ENCODE measurements at regions not wholly inside any gene's neighbourhood (a gene's known extent, or its start where the extent isn't known, plus 50 kb on each side); places are given as distances from the start of the nearest gene placed in this dataset.
A peak's percentile ranks its signal among the peaks of the same experiment; 100 is the strongest.
"Not testable (repeated sequence)": the region's sequence is repeated elsewhere in the genome, so short reads cannot be mapped to it uniquely, and the experiment has no call there.

DNA sequence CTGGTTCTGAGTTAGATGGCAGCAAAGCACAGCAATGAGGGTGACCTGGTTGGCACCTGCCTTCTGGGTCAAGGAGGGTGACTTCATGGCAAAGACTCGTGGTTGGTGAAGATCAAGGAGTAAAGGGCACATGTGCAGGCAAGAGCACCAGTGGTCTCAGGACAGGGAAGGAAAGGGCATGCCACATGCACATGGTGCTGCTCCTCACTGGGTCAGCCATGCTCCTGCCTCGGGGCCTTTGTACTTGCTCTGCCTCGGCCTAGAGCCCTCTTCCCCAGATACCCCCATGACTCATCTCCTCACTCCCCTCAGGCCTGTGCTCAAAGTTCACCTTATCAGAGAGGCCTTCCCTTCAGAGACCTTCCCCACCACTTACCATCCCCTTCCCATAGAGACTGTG, 106.7 kb upstream of the KDM7A start:
- no peak for DNase-seq

DNA sequence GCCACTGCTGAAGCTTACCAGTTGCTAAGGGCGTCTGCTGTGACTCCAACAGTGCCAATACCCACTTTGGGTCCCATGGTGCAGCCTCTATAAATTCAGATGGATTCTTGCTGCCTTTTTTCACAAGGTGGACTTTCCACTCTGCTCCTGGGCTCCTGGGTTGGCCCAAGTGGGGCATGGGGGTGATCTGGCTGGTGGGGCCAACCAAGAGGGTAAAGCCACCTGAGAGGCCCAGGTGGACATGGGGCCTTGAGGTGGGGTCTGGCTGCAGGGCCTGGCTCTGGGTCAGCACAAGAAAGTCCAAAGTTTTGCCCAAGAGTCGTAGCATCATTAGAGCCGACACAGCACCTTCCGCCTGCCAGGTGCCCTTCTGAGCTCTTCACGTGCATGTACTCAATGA, 105.2 kb upstream of the KDM7A start:
- peak; percentile 57 for DNase-seq

DNA sequence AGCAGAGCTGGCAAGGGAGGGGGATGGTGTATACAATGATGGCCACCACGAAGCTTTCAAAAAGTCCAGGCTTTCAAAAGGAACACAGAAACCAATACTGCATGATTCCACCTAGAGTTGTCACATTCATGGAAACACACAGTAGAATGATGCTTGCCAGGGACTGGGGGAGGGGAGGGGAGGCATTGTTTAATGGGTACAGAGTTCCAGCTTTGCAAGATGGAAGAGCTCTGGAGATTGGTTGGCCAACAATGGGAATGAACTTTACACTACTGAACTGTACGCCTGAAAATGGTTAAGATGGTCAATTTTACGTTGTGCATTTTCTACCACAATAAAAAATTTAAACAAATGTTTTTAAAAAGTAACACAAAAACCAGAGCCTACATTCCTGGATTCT, 104.5 kb upstream of the KDM7A start:
- no peak for DNase-seq

DNA sequence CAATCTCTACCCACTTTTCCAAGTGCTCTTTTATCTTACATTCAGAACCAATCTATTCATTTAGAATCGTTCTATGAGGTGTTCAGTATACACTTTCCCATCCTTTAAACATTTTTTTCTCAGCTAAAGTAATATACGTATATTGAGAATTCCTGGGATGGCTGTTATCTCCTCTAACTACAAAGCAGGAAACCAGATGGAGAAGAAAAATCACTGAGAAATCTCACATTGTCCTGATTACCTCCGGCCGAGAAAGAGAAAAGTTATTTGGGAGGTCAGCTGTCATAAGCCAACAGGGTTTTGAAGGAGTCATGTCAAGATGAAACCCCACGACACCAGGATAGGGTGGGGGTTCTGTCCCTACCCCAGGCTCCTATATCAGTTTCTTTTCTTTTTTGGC, 99.2 kb upstream of the KDM7A start:
- DNase-seq, result peak; percentile 13

DNA sequence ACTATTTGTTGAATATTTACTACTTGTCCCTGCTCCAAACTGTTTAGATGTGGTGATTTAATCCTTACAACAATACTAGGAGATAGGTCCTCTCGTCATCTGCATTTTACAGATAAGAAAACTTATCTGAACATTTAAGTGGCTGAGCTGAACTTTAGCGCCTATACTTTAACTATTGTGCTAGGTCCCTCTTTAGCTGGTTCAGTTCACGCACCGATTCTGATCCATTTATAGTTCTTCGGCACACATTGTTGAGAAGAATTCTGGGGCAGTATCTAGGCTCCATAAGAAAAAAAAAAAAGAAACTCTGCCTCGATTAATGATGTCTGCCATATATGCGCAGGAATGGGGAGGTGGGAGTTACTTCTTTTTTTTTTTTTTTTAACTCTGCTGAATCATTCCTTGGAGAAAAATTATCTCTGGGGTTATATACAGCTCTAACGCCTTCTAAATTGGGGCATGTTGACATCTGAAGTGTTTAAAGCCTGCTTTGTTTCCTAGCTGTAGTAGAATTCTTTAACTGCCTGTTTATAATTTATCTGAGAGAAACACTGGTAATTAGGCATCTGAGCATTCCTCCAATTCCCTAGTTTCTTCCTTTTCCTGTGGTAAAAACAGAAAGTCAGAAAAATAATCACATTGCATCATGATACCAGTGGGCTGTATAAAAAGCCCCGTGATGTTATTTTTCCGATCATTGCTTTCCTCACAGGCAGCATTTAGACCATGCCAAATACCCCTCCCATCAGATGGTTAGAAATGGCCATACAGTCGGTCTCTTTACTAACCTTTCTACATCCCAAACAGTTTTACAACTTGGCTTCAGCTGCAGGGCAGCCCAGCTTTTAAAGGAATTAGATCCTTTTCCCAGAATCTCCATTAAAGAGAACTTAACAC, 98.5 kb upstream of the KDM7A start:
- no peak for DNase-seq

DNA sequence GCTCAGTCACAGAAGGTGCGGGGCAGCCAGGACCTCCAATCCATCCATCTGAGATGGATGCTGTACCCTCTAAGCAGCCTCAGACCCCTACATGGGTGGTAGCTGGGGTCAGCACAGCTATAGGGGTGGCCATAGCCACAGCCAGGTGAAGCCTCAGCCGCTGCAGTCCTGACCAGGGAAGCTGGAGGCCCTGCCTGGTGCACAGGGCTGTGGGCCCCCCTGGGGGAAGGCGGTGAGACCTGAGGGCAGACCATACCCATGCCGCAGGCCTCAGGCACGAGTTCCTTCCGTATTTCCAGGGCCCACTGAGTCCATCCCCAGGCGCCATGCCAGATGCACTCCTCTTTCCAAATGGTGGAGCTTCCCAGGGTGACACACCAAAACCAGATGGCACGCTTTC, 96.6 kb upstream of the KDM7A start:
- DNase-seq, result no peak

DNA sequence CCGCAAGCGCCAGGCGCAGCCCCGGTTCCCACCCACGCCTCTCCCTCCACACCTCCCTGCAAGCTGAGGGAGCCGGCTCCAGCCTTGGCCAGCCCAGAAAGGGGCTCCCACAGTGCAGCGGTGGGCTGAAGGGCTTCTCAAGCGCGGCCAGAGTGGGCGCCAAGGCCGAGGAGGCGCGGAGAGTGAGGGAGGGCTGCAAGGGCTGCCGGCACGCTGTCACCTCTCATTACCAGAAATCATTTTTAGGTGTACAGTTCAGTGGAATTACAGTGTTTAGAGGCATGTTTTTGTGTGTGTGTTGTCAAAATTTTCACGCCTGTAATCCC, 94.8 kb upstream of the KDM7A start:
- not testable (repeated sequence) for DNase-seq

DNA sequence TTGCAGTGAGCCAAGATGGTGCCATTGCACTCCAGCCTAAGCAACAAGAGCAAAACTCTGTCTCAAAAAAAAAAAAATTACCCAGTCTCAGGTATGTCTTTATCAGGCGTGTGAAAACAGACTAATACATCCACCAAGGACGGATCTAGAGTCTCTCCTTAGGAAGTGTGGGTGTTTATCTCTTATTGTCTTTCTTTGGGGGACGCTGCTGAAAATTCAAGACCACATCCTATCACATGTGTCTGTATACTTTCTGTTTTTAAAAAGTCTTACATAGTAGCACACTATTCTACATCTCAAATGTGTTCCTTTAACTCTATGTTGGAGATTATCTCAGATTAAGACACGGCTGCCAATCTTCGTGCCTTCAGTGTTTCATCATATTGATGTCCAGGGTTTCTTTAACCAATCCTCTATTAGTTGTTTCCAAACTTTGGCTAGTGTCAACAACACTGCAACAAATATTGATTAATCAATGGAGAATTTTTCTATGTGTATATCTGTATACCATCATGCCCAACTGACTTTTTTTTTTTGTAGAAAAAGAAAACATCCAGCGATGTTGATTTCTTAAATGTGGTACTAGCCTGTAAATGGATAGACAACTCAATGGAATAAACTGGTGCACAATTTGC, 92.3 kb upstream of the KDM7A start:
- DNase-seq, result no peak

DNA sequence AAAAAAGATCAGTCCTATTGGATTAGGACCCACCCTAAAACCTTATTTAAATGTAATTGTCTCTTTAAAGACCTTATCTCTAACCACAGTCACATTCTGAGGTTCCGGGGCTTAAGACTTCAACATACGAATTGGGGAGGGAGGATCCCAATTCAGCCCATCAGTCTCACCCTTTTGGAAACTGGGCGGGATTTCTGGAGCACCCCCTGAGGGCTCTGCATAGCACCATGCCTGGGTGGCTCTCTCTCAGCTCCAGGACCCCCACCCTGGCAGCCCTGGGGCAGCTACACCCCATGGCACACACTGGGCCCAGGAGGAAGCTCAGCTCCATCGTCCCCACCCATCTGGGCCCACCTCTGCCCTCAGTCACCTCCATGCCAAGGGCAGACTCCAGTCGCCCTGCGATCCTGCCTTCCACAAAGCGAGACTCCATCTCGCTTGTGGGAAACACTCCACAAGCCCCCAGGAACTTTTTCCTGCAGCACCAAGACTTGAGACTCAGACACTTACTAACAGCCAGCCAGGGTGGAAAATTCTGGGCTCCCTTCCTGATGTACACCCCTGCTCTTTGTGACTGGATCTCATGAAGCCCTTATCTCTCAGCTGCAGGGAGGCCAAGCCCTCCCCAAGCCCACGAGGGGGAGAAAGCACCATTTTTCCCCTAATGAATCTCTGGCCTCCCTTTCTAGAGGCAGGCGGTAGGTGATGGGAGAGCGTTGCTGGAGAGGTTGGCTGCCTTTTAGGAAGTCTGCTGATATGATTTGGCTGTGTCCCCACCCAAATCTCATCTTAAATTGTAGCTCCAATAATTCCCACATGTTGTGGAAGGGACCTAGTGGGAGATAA, 90.8 kb upstream of the KDM7A start:
- peak; percentile 6 for DNase-seq

DNA sequence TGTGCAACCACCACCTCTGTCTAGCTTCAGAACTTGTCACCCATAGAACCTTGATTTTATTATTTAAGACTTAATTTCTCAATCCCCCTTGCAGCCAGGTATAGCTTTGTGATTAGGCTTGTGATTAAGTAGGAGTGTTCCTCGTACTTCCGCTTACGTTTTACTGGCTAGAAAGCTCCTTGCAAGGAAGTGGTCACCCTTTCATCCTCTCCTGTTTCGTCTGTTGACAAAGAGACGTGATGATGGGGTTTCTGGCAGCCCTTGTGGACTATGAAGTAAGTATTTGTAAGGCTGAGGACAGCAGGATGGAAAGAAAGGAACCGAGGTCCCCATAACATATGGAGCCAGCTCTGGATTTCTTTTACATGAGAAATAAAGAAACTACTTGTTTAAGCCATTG, 86.5 kb upstream of the KDM7A start:
- DNase-seq, result peak; percentile 36

DNA sequence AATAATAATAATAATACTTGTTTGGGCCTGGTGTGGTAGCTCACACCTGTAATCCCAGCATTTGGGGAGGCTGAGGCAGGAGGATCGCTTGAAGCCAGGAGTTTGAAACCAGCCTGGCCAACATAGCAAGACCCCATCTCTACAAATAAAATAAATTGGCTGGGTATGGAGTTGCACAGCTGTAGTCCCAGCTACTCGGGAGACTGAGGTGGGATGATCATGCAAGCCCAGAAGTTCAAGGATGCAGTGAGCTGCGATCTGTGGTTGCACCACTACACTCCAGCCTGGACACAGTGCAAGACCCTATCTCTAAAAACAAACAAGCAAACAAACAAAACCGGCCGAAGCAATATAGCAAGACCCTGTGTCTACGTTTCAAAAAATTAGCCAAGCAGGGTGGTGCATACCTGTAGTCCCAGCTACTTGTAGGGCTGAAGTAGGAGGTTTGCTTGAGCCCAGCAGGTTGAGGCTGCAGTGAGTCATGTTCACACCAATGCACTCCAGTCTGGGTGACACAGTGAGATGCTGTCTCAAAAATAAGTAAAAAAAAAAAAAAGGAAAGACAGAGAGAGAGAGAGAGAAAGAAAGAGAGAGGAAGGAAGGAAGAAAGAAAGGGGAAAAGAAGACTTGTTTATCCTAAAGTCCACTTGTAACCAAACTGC, 85.6 kb upstream of the KDM7A start:
- peak; percentile 57 for DNase-seq

DNA sequence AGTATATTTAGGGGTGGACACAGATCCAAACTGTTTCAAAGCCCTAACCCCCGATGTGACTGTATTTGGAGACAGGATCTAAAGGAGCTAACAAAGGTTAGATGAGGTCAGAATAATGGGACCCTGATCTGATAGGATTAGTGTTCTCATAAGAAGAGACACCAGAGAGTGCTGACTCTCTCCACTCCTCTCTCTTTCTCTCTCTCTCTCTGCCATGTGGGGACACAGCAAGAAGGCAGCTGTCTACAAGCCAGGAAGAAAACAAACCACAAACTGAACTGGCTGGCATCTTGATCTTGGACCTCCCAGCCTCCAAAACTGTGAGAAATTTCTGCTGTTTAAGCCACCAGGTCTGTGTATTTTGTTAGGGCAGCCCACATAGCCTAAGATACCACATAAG, 84.7 kb upstream of the KDM7A start:
- no peak for DNase-seq

DNA sequence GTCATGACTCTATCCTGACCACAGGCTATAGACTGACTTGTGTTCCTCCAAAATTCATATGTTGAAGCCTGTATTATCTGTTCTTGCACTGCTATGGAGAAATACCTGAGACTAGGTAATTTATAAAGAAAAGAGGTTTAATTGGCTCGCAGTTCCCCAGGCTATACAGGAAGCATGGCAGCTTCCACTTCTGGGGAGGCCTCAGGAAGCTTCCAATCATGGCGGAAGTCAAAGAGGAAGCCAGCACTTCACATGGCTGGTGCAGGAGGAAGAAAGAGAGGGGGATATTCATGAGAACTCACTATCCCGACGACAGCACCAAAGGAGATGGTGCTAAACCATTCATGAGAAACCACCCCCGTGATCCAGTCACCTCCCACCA, 84.3 kb upstream of the KDM7A start:
- no peak for DNase-seq

DNA sequence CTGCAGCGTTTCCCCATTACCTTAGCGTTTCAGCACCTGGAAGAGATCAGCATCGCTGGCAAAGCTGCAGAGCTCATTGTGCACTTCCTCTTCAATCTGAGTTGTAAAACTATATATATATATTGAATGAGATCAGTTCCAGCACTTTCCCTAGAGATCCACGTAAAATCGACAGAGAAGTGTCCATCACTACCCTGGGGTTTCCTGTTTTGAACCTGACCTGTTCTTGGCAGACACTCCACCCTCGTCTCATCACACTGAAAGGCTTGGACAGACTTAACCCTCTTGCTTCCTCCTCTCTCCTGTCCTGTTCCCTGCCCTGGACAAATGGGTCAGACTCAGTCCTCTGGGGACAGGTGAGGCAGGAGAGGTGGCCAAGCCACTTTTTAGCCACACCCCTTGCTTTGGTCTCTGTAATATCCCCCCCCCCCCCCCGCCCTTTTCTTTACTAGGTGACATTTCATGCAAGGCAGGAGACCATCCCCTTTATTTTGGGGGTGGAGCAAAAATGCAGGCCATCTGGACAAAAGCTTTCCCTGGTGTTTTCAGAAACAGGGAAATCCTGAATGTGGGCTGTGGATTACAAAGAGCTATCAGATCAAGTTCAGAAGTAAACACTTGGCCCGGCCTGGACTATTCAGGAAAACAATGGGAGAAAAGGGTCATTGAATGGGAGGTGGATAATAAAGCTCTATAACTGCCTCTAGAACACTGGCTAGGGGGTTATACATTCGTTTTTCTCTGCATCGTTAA, 83.7 kb upstream of the KDM7A start:
- peak; percentile 6 for DNase-seq

DNA sequence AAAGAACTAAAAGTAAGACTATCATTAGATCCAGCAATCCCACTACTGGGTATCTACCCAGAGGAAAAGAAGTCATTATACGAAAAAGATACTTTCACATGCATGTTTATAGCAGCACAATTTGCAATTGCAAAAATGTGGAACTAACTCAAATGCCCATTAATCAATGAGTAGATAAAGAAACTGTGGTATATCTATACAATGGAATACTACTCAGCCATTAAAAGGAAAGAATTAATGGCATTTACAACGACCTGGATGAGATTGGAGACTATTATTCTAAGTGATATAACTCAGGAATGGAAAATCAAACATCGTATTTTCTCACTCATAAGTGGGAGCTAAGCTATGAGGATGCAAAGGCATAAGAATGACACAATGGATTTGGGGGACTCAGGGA, 80.5 kb upstream of the KDM7A start:
- not testable (repeated sequence) for DNase-seq

DNA sequence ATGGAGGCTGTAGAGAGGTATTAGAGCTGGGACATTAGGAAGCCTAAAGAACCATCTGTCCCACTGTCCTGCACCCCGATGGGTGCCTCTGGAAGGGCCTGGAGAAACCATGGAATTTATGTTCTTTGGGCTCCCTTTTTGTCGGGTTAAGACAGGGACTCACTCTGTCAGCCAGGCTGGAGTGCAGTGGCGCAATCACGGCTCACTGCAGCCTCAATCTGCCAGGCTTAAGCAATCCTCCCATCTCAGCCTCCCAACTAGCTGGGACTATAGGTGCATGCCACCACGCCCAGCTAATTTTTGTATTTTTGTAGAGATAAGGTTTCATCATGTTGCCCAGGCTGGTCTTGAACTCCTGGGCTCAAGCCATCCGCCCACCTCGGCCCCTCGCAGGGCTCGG, 78.2 kb upstream of the KDM7A start:
- DNase-seq, result peak; percentile 41

DNA sequence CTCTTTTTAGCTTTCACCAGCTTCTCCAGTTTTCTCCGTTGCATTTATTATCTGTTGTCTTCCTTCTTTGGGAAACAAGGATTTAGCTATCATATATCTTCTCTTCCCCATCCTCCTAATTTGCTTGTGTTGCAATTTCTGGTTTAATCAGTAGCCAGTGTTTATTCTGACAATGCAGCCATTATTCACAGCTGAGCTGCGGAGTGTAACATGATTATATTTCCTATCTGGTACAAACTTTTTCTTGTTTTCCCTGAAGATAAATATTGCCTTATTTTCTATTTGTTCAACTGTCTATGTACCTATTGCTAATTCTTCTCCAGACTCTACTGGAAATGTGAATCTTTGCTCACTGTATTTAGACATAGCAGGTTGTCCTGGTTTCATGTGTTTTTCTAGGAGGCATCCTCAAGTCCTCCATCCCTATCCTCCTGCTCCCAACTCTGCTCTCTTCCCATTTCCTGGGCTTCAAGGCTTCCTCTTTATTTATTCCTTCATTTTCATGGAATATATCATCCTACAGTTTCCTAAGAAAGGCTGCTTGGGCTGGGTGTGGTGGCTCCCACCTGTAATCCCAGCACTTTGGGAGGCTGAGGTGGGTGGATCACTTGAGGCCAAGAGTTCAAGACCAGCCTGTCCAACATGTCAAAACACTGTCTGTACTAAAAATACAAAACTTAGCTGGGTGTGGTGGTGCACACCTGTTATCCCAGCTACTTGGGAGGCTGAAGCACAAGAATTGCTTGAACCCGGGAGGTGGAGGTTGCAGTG, 72.4 kb upstream of the KDM7A start:
- no peak for DNase-seq

DNA sequence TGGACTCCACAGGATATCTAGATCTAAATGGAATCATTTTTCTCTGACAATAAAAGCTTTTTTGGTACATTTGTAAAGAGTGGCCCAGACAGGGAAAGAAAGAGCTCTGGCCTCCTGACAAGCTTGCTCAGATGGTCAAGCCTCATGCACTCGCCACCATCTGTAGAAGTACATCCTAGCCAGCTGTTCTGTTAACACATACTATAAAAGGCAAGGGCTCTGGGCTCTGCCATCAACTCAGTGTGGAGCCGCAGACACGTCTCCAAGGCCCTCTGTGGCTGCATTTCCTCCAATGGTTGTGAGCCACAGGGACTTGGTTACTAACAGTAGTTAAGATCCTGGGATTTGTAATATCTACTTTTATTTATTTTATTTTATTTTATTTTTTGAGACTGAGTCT, 70.8 kb upstream of the KDM7A start:
- DNase-seq, result no peak

DNA sequence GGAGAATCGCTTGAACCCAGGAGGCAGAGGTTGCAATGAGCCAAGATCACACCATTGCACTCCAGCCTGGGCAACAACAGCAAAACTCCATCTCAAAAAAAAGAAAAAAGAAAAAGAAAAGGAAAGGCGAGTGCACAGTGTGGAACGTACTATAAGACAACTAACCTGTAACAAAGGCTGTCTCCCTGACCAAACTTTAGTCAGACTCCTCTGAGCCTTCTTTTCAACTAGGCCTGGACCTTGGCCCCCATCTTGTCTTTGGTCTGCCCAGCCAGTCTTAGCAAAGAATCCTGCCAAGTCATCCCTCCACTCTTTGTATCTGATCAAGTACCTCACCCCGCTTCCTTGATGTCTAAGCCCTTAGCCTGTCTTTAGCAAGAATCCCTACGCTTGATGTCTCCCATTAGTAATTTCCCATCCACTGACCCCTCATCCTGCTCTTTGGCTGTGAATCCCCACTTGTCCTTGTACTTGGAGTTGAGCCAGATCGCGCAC, 68.9 kb upstream of the KDM7A start:
- no peak for DNase-seq

DNA sequence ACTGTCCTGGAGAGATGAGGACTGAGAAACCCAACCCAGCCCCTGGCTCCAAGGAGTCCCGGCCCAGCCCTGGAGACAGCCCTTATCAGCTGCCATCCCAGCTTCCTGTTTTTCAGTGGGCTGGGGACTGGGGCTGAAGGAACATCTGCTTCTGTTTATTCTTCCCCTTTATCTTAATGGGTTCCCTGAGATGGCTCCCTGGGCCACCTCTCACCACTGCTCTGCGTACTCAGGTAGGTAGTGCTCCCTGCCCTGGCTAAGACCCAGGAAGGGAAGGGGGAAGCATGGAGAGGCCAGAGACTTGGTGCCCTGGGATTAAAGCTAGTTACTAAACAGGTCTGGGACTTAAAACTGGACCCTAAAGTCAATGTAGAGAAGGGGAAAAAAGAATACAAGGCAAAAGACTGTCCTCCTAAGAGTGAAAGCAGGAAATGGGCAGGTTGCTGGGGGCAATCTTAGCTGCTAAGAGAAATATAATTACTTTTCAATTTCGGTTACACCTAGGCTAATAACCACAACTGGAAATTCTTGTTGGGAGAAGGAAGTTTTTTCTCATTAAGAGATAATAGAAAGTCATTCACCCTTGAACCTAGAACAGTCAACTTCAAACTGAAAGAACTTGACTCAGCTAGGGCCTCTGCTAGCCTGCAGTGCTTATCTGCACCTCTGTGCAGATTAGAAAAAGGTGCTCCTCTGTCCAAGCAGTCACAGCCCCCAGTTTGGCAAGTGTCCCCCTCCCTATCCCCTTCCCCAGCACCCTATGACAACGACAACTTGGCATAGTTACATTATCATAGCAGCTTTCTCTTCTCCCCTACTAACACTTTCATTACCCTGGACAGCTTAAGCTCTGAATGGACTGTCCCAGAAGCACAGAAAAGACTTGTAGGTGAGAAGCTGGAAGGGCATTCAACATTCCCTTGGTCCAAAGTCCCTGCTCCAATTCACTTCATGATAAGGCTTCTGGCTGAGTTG, 65.6 kb upstream of the KDM7A start:
- DNase-seq, result no peak

DNA sequence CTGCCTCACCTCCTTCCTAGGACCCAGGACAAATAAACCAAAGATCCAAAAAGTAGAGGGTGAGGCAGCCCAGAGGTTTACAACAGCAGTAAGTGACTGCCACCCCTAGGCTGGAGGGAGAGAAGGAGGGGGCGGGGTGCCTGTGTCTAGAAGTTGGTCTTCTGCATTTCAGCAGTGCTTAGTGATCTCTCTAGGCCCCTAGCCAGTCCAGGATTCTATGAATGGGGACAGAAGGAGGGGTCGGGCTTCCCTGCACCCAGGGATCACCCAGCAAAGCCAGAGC, 62.8 kb upstream of the KDM7A start:
- DNase-seq, result no peak

Data from activated effector memory CD4-positive, alpha-beta T cell treated with anti-CD3 and anti-CD28 coated beads, Interleukin-2, amount 50 U/mL, for 16 hours (primary cell).